ENCODE measurements at regions not wholly inside any gene's neighbourhood (a gene's known extent, or its start where the extent isn't known, plus 50 kb on each side); places are given as distances from the start of the nearest gene placed in this dataset.

DNA sequence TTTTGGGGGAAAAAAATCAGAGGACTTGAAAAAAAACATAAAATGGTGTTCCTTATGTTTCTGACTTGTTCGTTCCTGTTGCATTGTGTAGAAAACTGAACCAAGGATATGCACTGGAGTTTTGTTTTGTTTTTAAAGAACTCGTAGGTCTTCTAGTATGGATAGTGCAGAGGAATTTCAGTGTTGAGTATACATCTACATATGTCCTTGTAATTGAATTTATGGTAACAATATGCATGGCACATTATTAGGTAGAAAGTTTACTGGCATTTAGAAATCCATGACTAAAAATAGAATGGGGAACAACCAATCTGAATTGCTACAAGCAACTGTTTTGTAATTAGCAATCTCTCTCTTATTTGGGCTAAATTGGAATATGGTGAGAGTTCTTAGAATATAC is 188.3 kb upstream of the ZRANB2 start:
- Histone ChIP-seq H3K9me3 (no peaks in the 10 kb centered on the region), H3K4me1 (replicated peaks) (no peaks in the 10 kb centered on the region), H3K4me3 (no peak overlapping the region), H3K27ac (no peak overlapping the region), H3K27me3 (replicated peaks; ENCODE audit: insufficient read depth) (no peaks in the 10 kb centered on the region), H3K36me3 (no peaks in the 10 kb centered on the region)
- intact Hi-C loops (cut with DNase I), result no loop called here
- DNase-seq (ENCODE audit: low spot score), result no peak
- 67% methylated on average over 2 of the region's 2 CpGs for WGBS
- TF ChIP-seq POLR2AphosphoS5 (IDR thresholded peaks at IDR 0.05) (no peak), CTCF (IDR thresholded peaks at IDR 0.05) (no peak), POLR2A (IDR thresholded peaks at IDR 0.05) (no peak)

DNA sequence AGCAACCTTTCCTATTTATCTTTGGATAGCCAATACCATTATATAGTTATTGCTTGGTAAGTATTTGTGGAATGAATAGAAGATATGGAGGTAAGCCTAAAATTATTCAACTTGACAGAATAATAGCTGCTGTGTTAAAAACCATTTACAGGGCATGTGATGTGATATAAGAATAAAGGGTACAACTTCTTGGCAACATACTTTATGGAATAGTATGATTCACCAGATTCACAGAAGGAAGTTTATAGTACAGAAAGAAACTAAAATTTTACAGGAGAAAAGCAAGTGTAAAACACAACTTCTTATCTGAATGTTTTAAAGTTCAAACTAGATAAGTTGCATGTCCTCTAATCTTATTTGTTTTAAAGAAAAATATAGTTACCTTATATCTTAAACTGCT is 186.4 kb upstream of the ZRANB2 start:
- no peak overlapping the region for H3K27ac ChIP-seq
- DNase-seq (ENCODE audit: low spot score), result no peak
- no peaks in the 10 kb centered on the region for H3K4me1 ChIP-seq (replicated peaks)
- no peaks in the 10 kb centered on the region for H3K27me3 ChIP-seq (replicated peaks; ENCODE audit: insufficient read depth)
- no peaks in the 10 kb centered on the region for H3K9me3 ChIP-seq
- intact Hi-C loops (cut with DNase I), result no loop called here
- no peaks in the 10 kb centered on the region for H3K36me3 ChIP-seq
- H3K4me3 ChIP-seq, result no peak overlapping the region
- no peak for TF ChIP-seq POLR2A (IDR thresholded peaks at IDR 0.05)
- TF ChIP-seq POLR2AphosphoS5 (IDR thresholded peaks at IDR 0.05), result no peak
- TF ChIP-seq CTCF (IDR thresholded peaks at IDR 0.05), result no peak

DNA sequence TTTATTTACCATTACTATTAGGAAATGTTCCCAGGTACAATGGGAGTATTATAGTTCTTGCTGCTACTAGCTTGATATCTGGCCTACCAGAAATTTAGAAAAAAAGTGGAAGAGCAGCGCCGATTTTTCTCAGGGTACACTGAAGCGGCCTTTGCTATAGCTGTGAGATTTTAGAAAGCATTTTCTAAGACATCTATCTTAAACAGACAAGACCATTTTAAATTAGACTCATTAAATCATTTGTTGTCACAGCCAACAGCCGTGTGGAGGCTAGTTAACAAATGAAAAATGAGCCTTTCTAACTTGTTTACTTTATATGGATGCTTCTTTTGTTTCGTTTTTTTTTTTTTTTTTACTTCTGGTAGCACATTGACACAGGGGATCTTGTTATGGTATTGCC is 183.2 kb upstream of the ZRANB2 start:
- H3K27ac ChIP-seq, result no peak overlapping the region
- 70% methylated on average over 5 of the region's 5 CpGs for WGBS
- no peaks in the 10 kb centered on the region for H3K4me1 ChIP-seq (replicated peaks)
- intact Hi-C loops (cut with DNase I), result no loop called here
- no peaks in the 10 kb centered on the region for H3K27me3 ChIP-seq (replicated peaks; ENCODE audit: insufficient read depth)
- DNase-seq (ENCODE audit: low spot score), result no peak
- no peaks in the 10 kb centered on the region for H3K36me3 ChIP-seq
- H3K4me3 ChIP-seq, result no peak overlapping the region
- TF ChIP-seq POLR2A (IDR thresholded peaks at IDR 0.05), result no peak
- TF ChIP-seq CTCF (IDR thresholded peaks at IDR 0.05), result no peak
- TF ChIP-seq POLR2AphosphoS5 (IDR thresholded peaks at IDR 0.05), result no peak
- H3K9me3 ChIP-seq, result no peaks in the 10 kb centered on the region

- no peak for DNase-seq (ENCODE audit: low spot score)
- TF ChIP-seq POLR2AphosphoS5 (IDR thresholded peaks at IDR 0.05), result no peak
- Histone ChIP-seq H3K4me3 (no peak overlapping the region), H3K27me3 (replicated peaks; ENCODE audit: insufficient read depth) (no peaks in the 10 kb centered on the region), H3K36me3 (no peaks in the 10 kb centered on the region), H3K4me1 (replicated peaks) (no peaks in the 10 kb centered on the region), H3K9me3 (no peaks in the 10 kb centered on the region), H3K27ac (no peak overlapping the region)
- intact Hi-C loops (cut with DNase I), result no loop called here
- 73% methylated on average over 7 of the region's 7 CpGs for WGBS
Observed at GRCh38 chr1:71262970-71263369, 182.1 kb upstream of the ZRANB2 start.

GRCh38 chr1:71252900-71253299 is 172.1 kb upstream of the ZRANB2 start:
- intact Hi-C loops (cut with DNase I), result no loop called here
- WGBS, result 61% methylated on average over 3 of the region's 3 CpGs

More at GRCh38 chr1:71252900-71253299, 172.1 kb upstream of the ZRANB2 start:
- DNase-seq (ENCODE audit: low spot score), result no peak
- Histone ChIP-seq H3K27me3 (replicated peaks; ENCODE audit: insufficient read depth) (no peaks in the 10 kb centered on the region), H3K36me3 (no peaks in the 10 kb centered on the region), H3K4me3 (no peak overlapping the region), H3K27ac (no peak overlapping the region), H3K4me1 (replicated peaks) (no peaks in the 10 kb centered on the region), H3K9me3 (no peaks in the 10 kb centered on the region)
- TF ChIP-seq POLR2AphosphoS5 (IDR thresholded peaks at IDR 0.05), result no peak
- TF ChIP-seq CTCF (IDR thresholded peaks at IDR 0.05), result no peak
- TF ChIP-seq POLR2A (IDR thresholded peaks at IDR 0.05), result no peak
